Mesenteric fat pad (tissue), 1 donor: ENCODE measurements at regions not wholly inside any gene's neighbourhood (a gene's known extent, or its start where the extent isn't known, plus 50 kb on each side); places are given as distances from the start of the nearest gene placed in this dataset.

Source experiments
- DNase-seq: peaks from one replicate; pipeline ENCODE4 v3.0.0-alpha.2; 2020; ENCODE audit warnings: low spot score
- donor health status: DM: yes; HTN: yes; CAD: no.

GRCh38 chr16:6155271-6155670 is 1057.7 kb upstream of the EEF2KMT start:
- no peak for DNase-seq

GRCh38 chr16:6153901-6154300 is 1056.3 kb upstream of the EEF2KMT start:
- DNase-seq, result no peak

- DNase-seq, result no peak
Observed at GRCh38 chr16:6149031-6149430, 1051.4 kb upstream of the EEF2KMT start.

GRCh38 chr16:6148361-6148760 is 1050.8 kb upstream of the EEF2KMT start:
- no peak for DNase-seq

GRCh38 chr16:6146874-6147425 is 1049.4 kb upstream of the EEF2KMT start:
- DNase-seq, result no peak

GRCh38 chr16:6146356-6146755 is 1048.8 kb upstream of the EEF2KMT start:
- DNase-seq, result no peak

GRCh38 chr16:6144463-6144862 is 1046.9 kb upstream of the EEF2KMT start:
- no peak for DNase-seq

GRCh38 chr16:6143020-6143419 is 1045.4 kb upstream of the EEF2KMT start:
- DNase-seq, result no peak

- no peak for DNase-seq
Observed at GRCh38 chr16:6133009-6133557, 1035.5 kb upstream of the EEF2KMT start.

GRCh38 chr16:6132121-6132520 is 1034.5 kb upstream of the EEF2KMT start:
- DNase-seq, result no peak

GRCh38 chr16:6131526-6132050 is 1034.0 kb upstream of the EEF2KMT start:
- no peak for DNase-seq

GRCh38 chr16:6125483-6126259 is 1028.1 kb upstream of the EEF2KMT start:
- DNase-seq, result no peak

GRCh38 chr16:6124136-6124535 is 1026.5 kb upstream of the EEF2KMT start:
- no peak for DNase-seq

GRCh38 chr16:6122401-6122800 is 1024.8 kb upstream of the EEF2KMT start:
- DNase-seq, result no peak

- DNase-seq, result no peak
Observed at GRCh38 chr16:6114691-6115090, 1017.1 kb upstream of the EEF2KMT start.

GRCh38 chr16:6113749-6114148 is 1016.2 kb upstream of the EEF2KMT start:
- DNase-seq, result no peak

- DNase-seq, result no peak
Observed at GRCh38 chr16:6112700-6113099, 1015.1 kb upstream of the EEF2KMT start.

GRCh38 chr16:6111390-6111789 is 1013.8 kb upstream of the EEF2KMT start:
- no peak for DNase-seq

- DNase-seq, result no peak
Observed at GRCh38 chr16:6110346-6110745, 1012.8 kb upstream of the EEF2KMT start.

- DNase-seq, result no peak
Observed at GRCh38 chr16:6106061-6106460, 1008.5 kb upstream of the EEF2KMT start.

- no peak for DNase-seq
Observed at GRCh38 chr16:6105115-6105514, 1007.5 kb upstream of the EEF2KMT start.

GRCh38 chr16:6104428-6104827 is 1006.8 kb upstream of the EEF2KMT start:
- DNase-seq, result no peak

GRCh38 chr16:6103561-6103960 is 1006.0 kb upstream of the EEF2KMT start:
- DNase-seq, result no peak
